KMS-11 (cell line): ENCODE measurements at regions not wholly inside any gene's neighbourhood (a gene's known extent, or its start where the extent isn't known, plus 50 kb on each side); places are given as distances from the start of the nearest gene placed in this dataset.

Experiments
- H2AFZ ChIP-seq: fragments of 200-600 bp; sonication (generic); 2 replicates; pipeline ENCODE4 v1.6.1; 2016; ENCODE audit warnings: antibody characterized with exemption, mixed run types, low read depth
- H3K27ac ChIP-seq: fragments of 200-600 bp; sonication (generic); 2 replicates; pipeline ENCODE4 v1.6.1; 2016; ENCODE audit warnings: mild to moderate bottlenecking, mixed run types
- H3K27me3 ChIP-seq: fragments of 200-600 bp; sonication (generic); 2 replicates; pipeline ENCODE4 v1.6.1; 2017; ENCODE audit warnings: mild to moderate bottlenecking, low read depth, mixed run types, moderate library complexity; ENCODE audit not compliant: insufficient read depth
- H3K36me3 ChIP-seq: fragments of 200-600 bp; sonication (generic); 2 replicates; pipeline ENCODE4 v1.6.1; 2017; ENCODE audit warnings: mild to moderate bottlenecking, mixed run types; ENCODE audit not compliant: insufficient read depth
- H3K4me1 ChIP-seq: fragments of 200-600 bp; sonication (generic); 2 replicates; pipeline ENCODE4 v1.6.1; 2016; ENCODE audit warnings: mild to moderate bottlenecking, low read depth, mixed run types; ENCODE audit not compliant: poor library complexity, severe bottlenecking
- H3K4me2 ChIP-seq: fragments of 200-600 bp; sonication (generic); 2 replicates; pipeline ENCODE4 v1.7.0; 2016; ENCODE audit warnings: mild to moderate bottlenecking, mixed run types
- H3K4me3 ChIP-seq: fragments of 200-600 bp; sonication (generic); IDR thresholded peaks from 2 replicates; pipeline ENCODE4 v1.6.1; 2017; ENCODE audit warnings: low read depth, low read length, mixed read lengths; ENCODE audit not compliant: insufficient read depth
- H3K79me2 ChIP-seq: fragments of 200-600 bp; sonication (generic); 2 replicates; pipeline ENCODE4 v1.6.1; 2016; ENCODE audit warnings: low read depth, mixed run types; ENCODE audit not compliant: insufficient read depth
- H3K9ac ChIP-seq: fragments of 200-600 bp; sonication (generic); 2 replicates; pipeline ENCODE4 v1.6.1; 2016; ENCODE audit warnings: mild to moderate bottlenecking, mixed run types
- H4K20me1 ChIP-seq: fragments of 200-600 bp; sonication (generic); 2 replicates; pipeline ENCODE4 v1.6.1; 2016; ENCODE audit warnings: mild to moderate bottlenecking, mixed run types; ENCODE audit not compliant: insufficient read depth
- TF ChIP-seq, protein P1 (sequence below): fragments of 200-600 bp; sonication (generic); conservative IDR thresholded peaks from 2 replicates; pipeline ENCODE4 v1.6.1; 2017; ENCODE audit warnings: low read depth, mild to moderate bottlenecking, antibody characterized with exemption, low read length, moderate library complexity, mixed read lengths

DNA sequence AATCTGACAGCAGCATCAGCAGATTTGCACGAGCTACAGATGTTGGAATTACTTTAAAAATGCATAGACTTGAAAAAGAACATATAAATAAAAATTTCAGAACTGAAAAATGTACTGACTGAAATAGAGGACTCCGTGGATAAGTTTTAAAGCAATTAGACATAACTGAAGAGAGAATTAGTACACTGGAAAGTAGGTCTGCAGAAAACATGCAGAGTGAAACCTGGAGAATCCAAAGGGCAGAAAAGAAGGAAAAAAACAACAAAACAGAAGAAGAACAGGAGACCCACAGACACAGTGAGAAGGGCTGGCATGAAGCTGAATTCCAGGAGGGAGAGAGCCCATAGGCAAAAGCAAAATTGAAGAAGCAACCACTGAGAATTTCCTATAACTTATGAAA, 57.2 kb upstream of the ENPP7 start:
- no peak overlapping the region for H3K9ac ChIP-seq
- H3K4me2 ChIP-seq: no peak overlapping the region
- no peak overlapping the region for H3K4me3 ChIP-seq
- peaks cover 91% of the 10 kb centered on the region for H3K27me3 ChIP-seq
- H4K20me1 ChIP-seq: no peaks in the 10 kb centered on the region
- no peak overlapping the region for H3K27ac ChIP-seq
- TF ChIP-seq, protein P1, sequence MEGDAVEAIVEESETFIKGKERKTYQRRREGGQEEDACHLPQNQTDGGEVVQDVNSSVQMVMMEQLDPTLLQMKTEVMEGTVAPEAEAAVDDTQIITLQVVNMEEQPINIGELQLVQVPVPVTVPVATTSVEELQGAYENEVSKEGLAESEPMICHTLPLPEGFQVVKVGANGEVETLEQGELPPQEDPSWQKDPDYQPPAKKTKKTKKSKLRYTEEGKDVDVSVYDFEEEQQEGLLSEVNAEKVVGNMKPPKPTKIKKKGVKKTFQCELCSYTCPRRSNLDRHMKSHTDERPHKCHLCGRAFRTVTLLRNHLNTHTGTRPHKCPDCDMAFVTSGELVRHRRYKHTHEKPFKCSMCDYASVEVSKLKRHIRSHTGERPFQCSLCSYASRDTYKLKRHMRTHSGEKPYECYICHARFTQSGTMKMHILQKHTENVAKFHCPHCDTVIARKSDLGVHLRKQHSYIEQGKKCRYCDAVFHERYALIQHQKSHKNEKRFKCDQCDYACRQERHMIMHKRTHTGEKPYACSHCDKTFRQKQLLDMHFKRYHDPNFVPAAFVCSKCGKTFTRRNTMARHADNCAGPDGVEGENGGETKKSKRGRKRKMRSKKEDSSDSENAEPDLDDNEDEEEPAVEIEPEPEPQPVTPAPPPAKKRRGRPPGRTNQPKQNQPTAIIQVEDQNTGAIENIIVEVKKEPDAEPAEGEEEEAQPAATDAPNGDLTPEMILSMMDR: no peak
- no peak overlapping the region for H2AFZ ChIP-seq
- H3K79me2 ChIP-seq: no peaks in the 10 kb centered on the region
- H3K36me3 ChIP-seq: no peaks in the 10 kb centered on the region
- no peaks in the 10 kb centered on the region for H3K4me1 ChIP-seq

DNA sequence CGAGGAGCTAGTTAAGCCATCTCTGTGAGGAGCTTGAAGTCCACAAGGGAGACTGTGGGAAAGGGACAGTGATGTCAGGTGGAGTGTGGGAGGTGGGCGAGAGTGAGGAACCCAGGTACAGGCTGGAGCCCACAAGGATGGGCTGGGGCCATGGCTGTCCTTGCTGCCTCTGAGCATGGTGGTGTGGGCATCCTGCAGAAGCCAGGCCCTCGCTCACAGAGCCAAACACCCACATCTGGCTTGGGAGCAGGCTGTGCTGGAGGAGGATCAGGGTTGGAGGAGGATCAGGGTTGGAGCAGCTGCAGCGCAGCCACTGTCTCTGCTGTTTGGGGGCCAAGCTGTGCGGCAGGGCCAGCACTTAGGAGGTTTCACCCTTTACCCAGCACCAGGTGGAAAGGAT, 58.2 kb upstream of the ENPP7 start:
- no peak overlapping the region for H3K4me2 ChIP-seq
- H3K9ac ChIP-seq: no peak overlapping the region
- H3K36me3 ChIP-seq: no peaks in the 10 kb centered on the region
- peaks cover 90% of the 10 kb centered on the region for H3K27me3 ChIP-seq
- H4K20me1 ChIP-seq: no peaks in the 10 kb centered on the region
- H3K4me3 ChIP-seq: no peak overlapping the region
- no peaks in the 10 kb centered on the region for H3K4me1 ChIP-seq
- H3K79me2 ChIP-seq: no peaks in the 10 kb centered on the region
- no peak overlapping the region for H3K27ac ChIP-seq
- TF ChIP-seq, protein P1: no peak
- no peak overlapping the region for H2AFZ ChIP-seq

DNA sequence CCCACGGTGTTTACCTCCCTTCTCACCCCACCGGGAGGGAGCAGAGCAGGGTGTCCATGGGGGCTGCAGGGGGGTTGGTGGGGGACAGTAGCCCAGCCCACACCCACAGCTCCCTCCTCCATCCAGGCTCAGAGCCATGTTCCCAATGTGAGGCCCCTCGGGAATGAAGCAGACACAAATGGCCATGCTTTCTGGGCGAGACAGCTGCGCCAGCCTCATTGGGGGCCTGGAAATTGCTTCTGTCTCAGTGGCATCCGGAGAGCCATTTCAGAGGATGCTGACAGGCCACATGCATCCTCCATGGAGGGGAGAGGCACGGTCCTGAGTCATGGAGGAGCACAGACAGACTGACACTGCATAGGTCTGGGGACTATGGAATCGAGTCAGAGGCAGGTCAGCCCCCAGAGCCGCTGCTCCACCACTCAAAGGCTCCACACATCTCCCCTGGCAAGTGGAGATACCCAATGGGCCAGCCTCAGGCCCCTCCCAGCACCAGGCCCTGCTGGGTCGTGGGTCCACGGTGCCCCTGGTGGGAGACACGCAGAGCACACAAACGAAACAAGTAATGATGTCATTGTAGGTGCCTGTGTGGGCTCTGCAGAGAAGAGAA, 59.6 kb upstream of the ENPP7 start:
- no peak overlapping the region for H2AFZ ChIP-seq
- H3K27ac ChIP-seq: no peak overlapping the region
- no peaks in the 10 kb centered on the region for H3K79me2 ChIP-seq
- TF ChIP-seq, protein P1: no peak
- H4K20me1 ChIP-seq: no peaks in the 10 kb centered on the region
- peaks cover 87% of the 10 kb centered on the region for H3K27me3 ChIP-seq
- no peaks in the 10 kb centered on the region for H3K4me1 ChIP-seq
- H3K4me3 ChIP-seq: no peak overlapping the region
- no peak overlapping the region for H3K9ac ChIP-seq
- H3K4me2 ChIP-seq: no peak overlapping the region
- no peaks in the 10 kb centered on the region for H3K36me3 ChIP-seq

DNA sequence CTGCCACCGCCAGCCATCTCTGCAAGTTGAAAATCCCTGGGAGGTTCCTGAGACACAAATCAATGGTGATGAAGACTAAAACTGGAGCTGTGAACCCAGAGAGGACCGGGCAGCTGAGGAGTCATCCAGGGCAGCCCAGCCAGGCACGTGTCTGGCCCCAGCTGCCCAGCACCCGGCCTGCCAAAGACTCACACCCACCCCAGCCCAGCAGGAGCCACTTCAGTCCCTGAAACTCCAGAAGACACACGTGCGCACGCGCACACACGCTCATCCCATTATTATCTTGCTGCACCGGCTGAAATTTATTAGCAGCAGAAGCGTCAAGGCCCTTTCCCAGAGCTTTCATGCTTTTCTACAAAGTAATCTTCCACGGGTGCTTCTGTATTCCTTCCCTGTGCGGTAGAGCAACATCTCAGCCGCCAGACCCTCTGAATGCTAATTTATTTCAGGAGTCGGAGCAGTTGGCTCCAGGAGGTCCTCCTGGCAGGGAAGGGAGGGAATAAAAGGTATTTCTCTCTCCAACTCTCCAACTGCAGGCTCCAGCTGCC, 59.8 kb upstream of the RBFOX3 start:
- TF ChIP-seq, protein P1: no peak
- peaks cover 84% of the 10 kb centered on the region for H3K27me3 ChIP-seq
- H2AFZ ChIP-seq: no peak overlapping the region
- H3K4me3 ChIP-seq: no peak overlapping the region
- H3K4me1 ChIP-seq: no peaks in the 10 kb centered on the region
- no peaks in the 10 kb centered on the region for H3K36me3 ChIP-seq
- no peak overlapping the region for H3K9ac ChIP-seq
- no peaks in the 10 kb centered on the region for H3K79me2 ChIP-seq
- H4K20me1 ChIP-seq: no peaks in the 10 kb centered on the region
- H3K4me2 ChIP-seq: no peak overlapping the region
- no peak overlapping the region for H3K27ac ChIP-seq
